Loucy (cell line): ENCODE measurements at regions not wholly inside any gene's neighbourhood (a gene's known extent, or its start where the extent isn't known, plus 50 kb on each side); places are given as distances from the start of the nearest gene placed in this dataset.

Experiments used
- H2AFZ ChIP-seq: fragments of 200-600 bp; sonication (generic); 2 replicates; pipeline ENCODE4 v1.6.0; 2016; ENCODE audit warnings: antibody characterized with exemption, mild to moderate bottlenecking, low read length, moderate library complexity
- H3F3A ChIP-seq: fragments of 200-600 bp; 2 replicates; pipeline ENCODE4 v1.6.0; 2016; ENCODE audit warnings: antibody characterized with exemption, low read depth, mild to moderate bottlenecking
- H3K27me3 ChIP-seq: fragments of 200-600 bp; sonication (generic); 2 replicates; pipeline ENCODE4 v1.6.1; 2014; ENCODE audit warnings: low read length, mild to moderate bottlenecking; ENCODE audit not compliant: insufficient read depth, poor library complexity, severe bottlenecking
- H3K36me3 ChIP-seq: fragments of 200-600 bp; sonication (generic); 2 replicates; pipeline ENCODE4 v1.6.1; 2016; ENCODE audit warnings: low read length; ENCODE audit not compliant: insufficient read depth
- H3K4me1 ChIP-seq: fragments of 200-600 bp; sonication (generic); 2 replicates; pipeline ENCODE4 v1.5.1; 2014; ENCODE audit warnings: low read length, mild to moderate bottlenecking; ENCODE audit not compliant: insufficient read depth, poor library complexity, severe bottlenecking
- H3K4me2 ChIP-seq: fragments of 200-600 bp; sonication (generic); 2 replicates; pipeline ENCODE4 v1.6.0; 2014; ENCODE audit warnings: antibody characterized with exemption, low read length, low read depth, mild to moderate bottlenecking; ENCODE audit not compliant: poor library complexity, severe bottlenecking
- H3K4me3 ChIP-seq: fragments of 200-600 bp; sonication (generic); 2 replicates; pipeline ENCODE4 v1.5.1; 2014; ENCODE audit warnings: low read length, mild to moderate bottlenecking, mixed read lengths; ENCODE audit not compliant: poor library complexity, severe bottlenecking
- H3K79me2 ChIP-seq: fragments of 200-600 bp; sonication (generic); 2 replicates; pipeline ENCODE4 v1.6.1; 2014; ENCODE audit warnings: low read length; ENCODE audit not compliant: insufficient read depth
- H3K9ac ChIP-seq: fragments of 200-600 bp; sonication (generic); 2 replicates; pipeline ENCODE4 v1.6.0; 2014; ENCODE audit warnings: mild to moderate bottlenecking, low read depth, low read length, moderate library complexity; ENCODE audit not compliant: poor library complexity, severe bottlenecking
- H3K9me2 ChIP-seq: fragments of 200-600 bp; sonication (generic); replicated peaks from 2 replicates; pipeline ENCODE4 v1.6.1; 2016; ENCODE audit warnings: low read depth, low read length, mixed read lengths
- H3K9me3 ChIP-seq: fragments of 200-600 bp; sonication (generic); 2 replicates; pipeline ENCODE4 v1.6.1; 2014; ENCODE audit warnings: mild to moderate bottlenecking, antibody characterized with exemption, low read length, low read depth; ENCODE audit not compliant: insufficient read depth
- H4K20me1 ChIP-seq: fragments of 200-600 bp; sonication (generic); 2 replicates; pipeline ENCODE4 v1.6.0; 2014; ENCODE audit warnings: antibody characterized with exemption, low read length, mild to moderate bottlenecking; ENCODE audit not compliant: insufficient read depth, poor library complexity, severe bottlenecking
- EZH2phosphoT487 ChIP-seq: fragments of 200-600 bp; IDR thresholded peaks from 2 replicates; pipeline ENCODE4 v1.6.1; 2018; ENCODE audit warnings: antibody characterized with exemption, mild to moderate bottlenecking, moderate library complexity, borderline replicate concordance
- TF ChIP-seq, protein P1 (sequence below): fragments of 200-600 bp; sonication (generic); conservative IDR thresholded peaks from 2 replicates; pipeline ENCODE4 v1.5.1; 2014; ENCODE audit warnings: mild to moderate bottlenecking, antibody characterized with exemption, low read length

GRCh38 chr2:121898483-121898882 lies 143.0 kb downstream of the TSN start:
- Histone ChIP-seq H3K79me2 (no peaks in the 10 kb centered on the region), H3K4me3 (no peak overlapping the region), H3K36me3 (no peaks in the 10 kb centered on the region), H3K9ac (no peak overlapping the region), H3K27me3 (no peaks in the 10 kb centered on the region), H3F3A (no peaks in the 10 kb centered on the region), H3K4me2 (no peak overlapping the region), H4K20me1 (no peaks in the 10 kb centered on the region), H3K9me3 (no peaks in the 10 kb centered on the region), H3K4me1 (no peaks in the 10 kb centered on the region), H2AFZ (peak overlapping the region; percentile 21; the same call in 1 of the 2 replicates), H3K9me2 (no peaks in the 10 kb centered on the region)
- TF ChIP-seq, protein P1, sequence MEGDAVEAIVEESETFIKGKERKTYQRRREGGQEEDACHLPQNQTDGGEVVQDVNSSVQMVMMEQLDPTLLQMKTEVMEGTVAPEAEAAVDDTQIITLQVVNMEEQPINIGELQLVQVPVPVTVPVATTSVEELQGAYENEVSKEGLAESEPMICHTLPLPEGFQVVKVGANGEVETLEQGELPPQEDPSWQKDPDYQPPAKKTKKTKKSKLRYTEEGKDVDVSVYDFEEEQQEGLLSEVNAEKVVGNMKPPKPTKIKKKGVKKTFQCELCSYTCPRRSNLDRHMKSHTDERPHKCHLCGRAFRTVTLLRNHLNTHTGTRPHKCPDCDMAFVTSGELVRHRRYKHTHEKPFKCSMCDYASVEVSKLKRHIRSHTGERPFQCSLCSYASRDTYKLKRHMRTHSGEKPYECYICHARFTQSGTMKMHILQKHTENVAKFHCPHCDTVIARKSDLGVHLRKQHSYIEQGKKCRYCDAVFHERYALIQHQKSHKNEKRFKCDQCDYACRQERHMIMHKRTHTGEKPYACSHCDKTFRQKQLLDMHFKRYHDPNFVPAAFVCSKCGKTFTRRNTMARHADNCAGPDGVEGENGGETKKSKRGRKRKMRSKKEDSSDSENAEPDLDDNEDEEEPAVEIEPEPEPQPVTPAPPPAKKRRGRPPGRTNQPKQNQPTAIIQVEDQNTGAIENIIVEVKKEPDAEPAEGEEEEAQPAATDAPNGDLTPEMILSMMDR: no peak
- TF ChIP-seq EZH2phosphoT487: no peak

- H3K36me3 ChIP-seq: no peaks in the 10 kb centered on the region
- H4K20me1 ChIP-seq: no peaks in the 10 kb centered on the region
- no peaks in the 10 kb centered on the region for H3K4me1 ChIP-seq
- H3K4me3 ChIP-seq: no peak overlapping the region
- H3K27me3 ChIP-seq: no peaks in the 10 kb centered on the region
- TF ChIP-seq EZH2phosphoT487: no peak
- TF ChIP-seq, protein P1: no peak
- H2AFZ ChIP-seq: no peak overlapping the region
- H3K9me2 ChIP-seq: no peaks in the 10 kb centered on the region
- H3K9me3 ChIP-seq: no peaks in the 10 kb centered on the region
- no peaks in the 10 kb centered on the region for H3K79me2 ChIP-seq
- H3F3A ChIP-seq: no peaks in the 10 kb centered on the region
- no peak overlapping the region for H3K4me2 ChIP-seq
- no peak overlapping the region for H3K9ac ChIP-seq
These were observed 144.9 kb downstream of the TSN start for GRCh38 chr2:121900391-121900790.

DNA sequence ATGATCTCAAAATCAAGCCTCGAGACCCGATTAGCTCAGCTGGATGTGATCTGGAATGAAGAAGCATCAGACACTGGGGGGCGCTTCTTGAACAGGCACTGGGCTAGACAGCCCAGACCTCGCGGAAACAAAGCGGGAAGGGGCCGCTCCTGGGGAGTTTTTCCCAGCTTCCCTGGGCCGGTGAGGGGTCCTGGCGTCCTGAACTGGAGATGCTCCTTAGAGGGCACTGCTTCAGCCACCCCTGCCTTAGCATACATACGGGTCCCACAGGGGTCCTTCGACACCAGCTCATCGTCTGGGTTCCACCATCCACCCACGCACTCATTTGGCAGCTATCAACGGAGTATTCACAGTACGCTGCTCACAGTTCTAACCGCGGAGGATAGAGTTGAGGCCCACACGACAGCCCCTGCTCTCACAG lies 146.7 kb downstream of the TSN start:
- no peaks in the 10 kb centered on the region for H3F3A ChIP-seq
- no peaks in the 10 kb centered on the region for H3K9me2 ChIP-seq
- TF ChIP-seq EZH2phosphoT487: no peak
- TF ChIP-seq, protein P1: peak; percentile 23; the same call in 1 of the 2 replicates
- H3K36me3 ChIP-seq: no peaks in the 10 kb centered on the region
- H3K4me3 ChIP-seq: no peak overlapping the region
- no peaks in the 10 kb centered on the region for H3K79me2 ChIP-seq
- H3K9ac ChIP-seq: no peak overlapping the region
- H4K20me1 ChIP-seq: no peaks in the 10 kb centered on the region
- no peaks in the 10 kb centered on the region for H3K4me1 ChIP-seq
- H3K4me2 ChIP-seq: no peak overlapping the region
- H3K9me3 ChIP-seq: no peaks in the 10 kb centered on the region
- H2AFZ ChIP-seq: no peak overlapping the region
- H3K27me3 ChIP-seq: no peaks in the 10 kb centered on the region
